GF-D8 (cell line): ENCODE measurements at regions not wholly inside any gene's neighbourhood (a gene's known extent, or its start where the extent isn't known, plus 50 kb on each side); places are given as distances from the start of the nearest gene placed in this dataset.

Experiments used
- DNase-seq: peaks from one replicate; lab custom pipeline; 2025; lab: John Stamatoyannopoulos, UW

DNA sequence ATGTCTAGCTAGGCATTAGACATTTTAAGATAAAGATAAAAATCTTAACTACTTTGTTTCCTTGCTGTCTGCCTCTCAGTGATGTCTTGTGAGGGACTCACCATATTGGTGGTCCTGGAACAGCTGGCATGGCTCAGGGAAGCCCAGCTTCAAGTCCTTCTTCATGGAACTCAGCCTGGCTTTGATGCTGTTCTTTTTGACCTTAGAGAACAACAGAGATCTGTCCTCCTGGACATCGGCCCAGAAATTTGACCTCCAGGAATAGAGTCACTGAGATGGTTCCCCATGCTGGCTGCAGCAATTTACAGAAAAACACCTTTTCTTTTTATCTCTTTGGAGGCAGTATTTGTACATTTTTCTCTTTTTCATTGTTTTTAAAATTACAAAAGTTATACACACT lies 235.5 kb upstream of the WWC1 start:
- no peak for DNase-seq

DNA sequence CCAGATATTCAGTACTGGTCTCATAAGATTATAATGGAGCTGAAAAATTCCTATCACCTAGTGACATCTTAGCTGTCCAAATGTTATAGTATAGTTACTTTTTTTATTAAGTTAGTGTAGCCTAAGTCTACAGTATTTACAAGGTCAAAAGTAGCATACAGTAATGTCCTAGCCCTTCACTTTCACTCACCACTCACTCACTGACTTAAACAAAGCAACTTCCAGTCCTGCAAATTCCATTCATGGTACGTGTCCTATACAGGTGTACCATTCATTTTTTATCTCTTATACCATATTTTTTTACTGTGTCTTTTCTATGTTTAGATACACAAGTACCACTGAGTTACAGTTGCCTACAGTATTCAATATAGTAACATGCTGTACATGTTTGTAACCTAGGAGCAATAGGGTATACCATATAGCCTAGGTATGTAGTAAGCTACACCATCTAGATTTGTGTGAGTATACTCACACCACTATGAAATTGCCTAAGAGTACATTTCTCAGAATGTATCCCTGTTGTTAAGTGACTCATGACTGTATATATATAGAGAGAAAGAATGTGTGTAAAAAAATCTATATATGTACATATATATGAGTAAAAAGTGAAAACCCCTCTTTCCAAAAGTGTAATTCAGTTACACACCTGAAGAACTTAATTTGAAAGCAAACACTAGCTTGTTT lies 234.8 kb upstream of the WWC1 start:
- no peak for DNase-seq

DNA sequence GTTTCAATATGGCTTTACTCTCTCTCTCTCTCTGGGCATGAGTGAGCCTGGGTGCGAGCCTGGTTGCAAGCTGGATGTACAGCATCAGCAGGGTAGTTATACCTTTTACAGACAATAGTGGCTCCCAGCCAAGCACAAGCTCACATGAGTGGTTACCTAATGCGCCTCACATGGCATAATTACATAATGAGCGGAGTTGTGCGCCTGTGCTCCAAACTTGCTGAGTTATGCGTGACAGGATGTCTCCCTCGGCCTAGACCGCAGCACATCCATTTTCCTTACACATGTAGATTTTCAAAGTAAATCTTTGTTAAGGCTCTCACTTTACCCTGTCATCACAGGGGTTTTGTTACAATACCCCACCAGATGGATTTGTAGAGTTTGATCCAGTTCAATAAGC lies 233.5 kb upstream of the WWC1 start:
- DNase-seq = no peak

- DNase-seq = no peak
Measured at GRCh38 chr5:168059131-168059530, 232.3 kb upstream of the WWC1 start.

- no peak for DNase-seq
Measured at GRCh38 chr5:168062239-168062638, 229.2 kb upstream of the WWC1 start.

- DNase-seq = no peak
Measured at GRCh38 chr5:168064457-168064856, 227.0 kb upstream of the WWC1 start.

GRCh38 chr5:168064933-168065622 lies 226.4 kb upstream of the WWC1 start:
- no peak for DNase-seq

GRCh38 chr5:168066536-168067208 lies 224.8 kb upstream of the WWC1 start:
- no peak for DNase-seq

- no peak for DNase-seq
Measured at GRCh38 chr5:168070761-168071160, 220.7 kb upstream of the WWC1 start.

DNA sequence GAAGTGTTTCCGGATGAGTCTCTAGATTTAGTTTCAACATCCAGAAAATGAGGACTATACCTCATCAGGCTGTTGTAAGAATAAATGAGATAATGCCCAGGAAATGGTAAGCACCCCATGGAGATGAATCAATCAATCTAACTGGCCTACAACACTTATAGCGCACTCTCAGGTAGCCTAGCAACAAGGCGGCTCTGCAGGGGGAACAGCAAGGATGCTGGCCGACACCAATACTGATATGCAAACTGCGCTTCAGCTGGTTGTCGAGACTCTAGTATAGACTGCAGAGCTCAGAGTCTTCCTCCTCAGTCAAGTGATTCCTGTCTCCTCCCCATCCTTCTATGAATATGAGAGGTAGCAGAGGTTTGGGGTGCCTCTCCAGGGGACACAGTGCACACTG lies 218.8 kb upstream of the WWC1 start:
- no peak for DNase-seq

GRCh38 chr5:168073311-168073710 lies 218.1 kb upstream of the WWC1 start:
- DNase-seq = no peak

- no peak for DNase-seq
Measured at GRCh38 chr5:168073991-168074800, 217.2 kb upstream of the WWC1 start.

DNA sequence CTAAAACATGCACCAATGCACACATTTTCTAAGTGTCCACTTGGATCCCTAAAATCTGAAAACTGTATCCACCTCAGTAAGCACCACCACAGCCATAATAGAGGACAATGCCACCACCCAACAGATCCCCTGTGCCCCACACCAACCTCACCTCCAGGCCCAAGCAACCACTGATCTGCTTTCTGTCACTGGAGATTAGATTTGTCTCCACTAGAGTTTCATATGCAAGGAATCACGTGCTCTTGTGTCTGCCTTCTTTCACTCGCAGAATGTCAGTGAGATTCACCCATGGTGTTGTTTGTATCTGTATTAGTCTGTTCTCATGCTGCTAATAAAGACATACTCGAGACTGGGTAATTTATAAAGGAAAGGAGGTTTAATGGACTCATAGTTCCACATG lies 216.1 kb upstream of the WWC1 start:
- no peak for DNase-seq

- DNase-seq = no peak
Measured at GRCh38 chr5:168076561-168076991, 214.9 kb upstream of the WWC1 start.

- DNase-seq = no peak
Measured at GRCh38 chr5:168085261-168086031, 206.0 kb upstream of the WWC1 start.

DNA sequence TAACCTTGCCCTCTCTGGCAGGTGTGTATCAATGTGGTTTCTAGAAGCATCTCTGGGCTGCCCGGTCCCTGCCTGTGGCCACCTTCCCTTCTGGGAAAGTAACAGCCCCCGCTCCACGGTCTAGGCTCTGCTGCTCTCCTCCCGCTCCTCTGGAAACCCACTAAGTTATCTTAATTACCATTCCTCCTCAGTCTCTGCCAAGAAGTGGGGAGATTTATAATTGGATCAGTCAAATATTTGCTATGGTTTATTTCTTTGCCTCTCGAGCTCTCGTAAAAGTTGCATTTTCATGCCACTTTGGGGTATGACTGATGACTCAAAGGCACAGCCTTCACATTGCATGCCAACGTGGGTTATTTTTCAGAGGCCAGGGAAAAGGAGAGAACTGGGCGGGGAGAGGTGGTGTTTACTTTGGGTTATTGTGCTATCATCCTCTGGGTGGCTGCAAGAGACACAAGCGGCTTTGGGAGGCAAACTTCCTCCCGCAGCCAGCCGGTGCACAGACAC lies 205.3 kb upstream of the WWC1 start:
- no peak for DNase-seq

DNA sequence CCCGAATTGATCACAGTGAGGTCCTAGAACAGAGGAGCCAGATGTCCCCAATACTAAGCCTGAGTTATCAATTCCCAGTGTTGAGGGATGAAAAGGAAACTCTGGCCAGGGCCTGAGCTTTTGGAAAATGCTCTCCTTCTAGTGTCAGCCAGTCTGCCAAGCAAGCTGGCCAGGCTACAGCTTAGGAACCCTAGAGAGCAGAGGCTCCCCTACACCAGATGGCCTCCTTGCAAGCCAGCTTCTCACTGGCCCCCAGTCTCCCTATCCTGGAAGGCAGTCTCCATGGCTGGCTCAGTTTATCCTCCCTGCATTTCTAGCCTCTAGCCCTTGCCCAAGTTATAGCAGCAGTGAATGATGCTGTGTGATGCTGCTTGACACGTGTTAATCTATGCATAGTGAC lies 204.7 kb upstream of the WWC1 start:
- no peak for DNase-seq

GRCh38 chr5:168088410-168089173 lies 202.9 kb upstream of the WWC1 start:
- DNase-seq = no peak

DNA sequence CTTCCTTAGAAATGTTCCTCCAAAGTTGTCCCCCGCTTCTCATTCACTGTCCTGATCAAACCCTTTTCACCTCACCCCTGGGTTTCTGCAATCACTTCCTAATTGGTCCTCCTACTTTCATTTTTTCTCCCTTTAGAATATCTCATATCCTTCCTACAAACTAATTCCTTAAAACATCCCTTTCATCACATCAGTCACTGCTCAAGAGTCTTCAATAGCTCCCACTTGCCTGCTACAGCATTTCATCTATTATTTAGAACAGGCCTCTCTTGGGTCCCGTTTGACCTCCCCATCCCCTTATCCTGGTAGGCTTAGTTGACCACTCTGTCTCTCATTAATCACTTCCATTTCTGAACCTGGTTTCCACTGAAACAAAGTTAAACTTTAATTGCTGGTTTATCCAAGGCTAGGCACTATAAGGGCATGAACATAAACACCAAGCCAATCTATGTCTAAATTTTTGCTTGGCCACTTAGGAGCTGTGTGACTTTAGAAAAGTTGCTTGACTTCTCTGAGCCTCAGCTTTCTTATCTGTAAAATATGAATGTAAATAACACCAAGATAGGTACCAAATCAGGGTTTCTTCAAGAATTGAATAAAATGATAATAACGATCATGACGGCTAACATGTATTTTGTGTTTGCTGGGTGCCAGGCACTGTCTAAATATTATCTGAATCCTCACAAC lies 202.1 kb upstream of the WWC1 start:
- no peak for DNase-seq
